GM23248 (cell line): ENCODE measurements at regions not wholly inside any gene's neighbourhood (a gene's known extent, or its start where the extent isn't known, plus 50 kb on each side); places are given as distances from the start of the nearest gene placed in this dataset.

ENCODE experiments used
- EZH2 ChIP-seq: fragments of 200-600 bp; sonication (generic); IDR thresholded peaks from 2 replicates; pipeline ENCODE4 v1.6.1; 2018; ENCODE audit warnings: antibody characterized with exemption, mild to moderate bottlenecking; ENCODE audit not compliant: insufficient read depth, poor library complexity, severe bottlenecking
- EZH2phosphoT487 ChIP-seq: fragments of 200-600 bp; sonication (generic); IDR thresholded peaks from 2 replicates; pipeline ENCODE4 v1.6.1; 2018; ENCODE audit warnings: antibody characterized with exemption, moderate library complexity, mild to moderate bottlenecking, low read depth; ENCODE audit not compliant: insufficient read depth

DNA sequence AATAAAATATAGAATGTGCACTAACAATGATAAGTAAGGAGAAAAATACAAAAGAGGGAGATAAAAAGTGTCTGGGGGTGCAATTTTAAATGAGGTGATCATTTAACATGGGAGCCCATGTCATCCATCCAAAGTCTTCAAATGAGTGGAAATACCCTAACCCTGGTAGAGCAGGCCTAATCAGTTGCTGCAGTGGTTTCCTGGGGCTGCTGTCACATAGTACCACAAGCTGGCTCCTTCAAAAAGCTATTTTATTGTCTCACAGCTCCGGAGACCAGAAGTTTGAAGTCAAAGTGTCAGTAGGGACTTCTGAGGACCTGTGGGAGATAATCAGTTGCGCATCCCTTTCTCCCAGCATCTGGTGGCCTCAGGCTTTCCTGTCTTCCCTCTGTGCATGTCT lies 717.9 kb downstream of the DIAPH3 start:
- TF ChIP-seq EZH2 (no peak), EZH2phosphoT487 (no peak)
